GM12873 (cell line): ENCODE measurements at regions not wholly inside any gene's neighbourhood (a gene's known extent, or its start where the extent isn't known, plus 50 kb on each side); places are given as distances from the start of the nearest gene placed in this dataset.

Experiments
- CTCF ChIP-seq: IDR thresholded peaks from 2 replicates; pipeline ENCODE4 v1.5.1; 2012; ENCODE audit warnings: low read depth, mild to moderate bottlenecking, moderate library complexity, low read length, control low read depth; ENCODE audit not compliant: insufficient read depth; ENCODE audit errors: missing control alignments

- no peak for TF ChIP-seq CTCF
Measured at GRCh38 chr6:6376845-6377244, 56.4 kb upstream of the F13A1 start.

GRCh38 chr6:6377621-6378020 is 57.2 kb upstream of the F13A1 start:
- TF ChIP-seq CTCF = no peak

- no peak for TF ChIP-seq CTCF
Measured at GRCh38 chr6:6379573-6379972, 59.1 kb upstream of the F13A1 start.

GRCh38 chr6:6384520-6384919 is 64.1 kb upstream of the F13A1 start:
- TF ChIP-seq CTCF = no peak

GRCh38 chr6:6386010-6386409 is 65.5 kb upstream of the F13A1 start:
- TF ChIP-seq CTCF = no peak

GRCh38 chr6:6390849-6391602 is 70.6 kb upstream of the F13A1 start:
- no peak for TF ChIP-seq CTCF

GRCh38 chr6:6392214-6393068 is 72.0 kb upstream of the F13A1 start:
- no peak for TF ChIP-seq CTCF
